ENCODE measurements at regions not wholly inside any gene's neighbourhood (a gene's known extent, or its start where the extent isn't known, plus 50 kb on each side); places are given as distances from the start of the nearest gene placed in this dataset.

- DNase-seq (ENCODE audit: low spot score): peak; percentile 42
- no peak for FAIRE-seq
These were observed 106.3 kb upstream of the SSBP2 start for GRCh38 chr5:81856948-81857928.

GRCh38 chr5:81855591-81855990 is 104.7 kb upstream of the SSBP2 start:
- no peak for FAIRE-seq
- no peak for DNase-seq (ENCODE audit: low spot score)

GRCh38 chr5:81854915-81855314 is 104.0 kb upstream of the SSBP2 start:
- DNase-seq (ENCODE audit: low spot score) (no peak), FAIRE-seq (no peak)

- FAIRE-seq: no peak
- DNase-seq (ENCODE audit: low spot score): no peak
These were observed 103.6 kb upstream of the SSBP2 start for GRCh38 chr5:81854485-81854884.

- no peak for DNase-seq (ENCODE audit: low spot score)
These were observed 102.1 kb upstream of the SSBP2 start for GRCh38 chr5:81853030-81853357.

GRCh38 chr5:81852291-81853029 is 101.6 kb upstream of the SSBP2 start:
- no peak for FAIRE-seq
- peak; percentile 21 for DNase-seq (ENCODE audit: low spot score)

More at GRCh38 chr5:81853030-81853357, 102.1 kb upstream of the SSBP2 start:
- no peak for FAIRE-seq

- DNase-seq (ENCODE audit: low spot score) (peak; percentile 93), FAIRE-seq (peak; percentile 66)
These were observed 100.7 kb upstream of the SSBP2 start for GRCh38 chr5:81851481-81852178.

GRCh38 chr5:81850501-81851357 is 99.8 kb upstream of the SSBP2 start:
- FAIRE-seq (no peak), DNase-seq (ENCODE audit: low spot score) (no peak)

GRCh38 chr5:81849770-81850367 is 99.0 kb upstream of the SSBP2 start:
- FAIRE-seq (no peak), DNase-seq (ENCODE audit: low spot score) (no peak)

- DNase-seq (ENCODE audit: low spot score) (no peak), FAIRE-seq (no peak)
These were observed 97.5 kb upstream of the SSBP2 start for GRCh38 chr5:81848362-81848880.

- no peak for FAIRE-seq
- DNase-seq (ENCODE audit: low spot score): no peak
These were observed 95.4 kb upstream of the SSBP2 start for GRCh38 chr5:81846301-81846700.

- DNase-seq (ENCODE audit: low spot score) (no peak), FAIRE-seq (no peak)
These were observed 92.9 kb upstream of the SSBP2 start for GRCh38 chr5:81843845-81844244.

- no peak for FAIRE-seq
- no peak for DNase-seq (ENCODE audit: low spot score)
These were observed 92.0 kb upstream of the SSBP2 start for GRCh38 chr5:81842795-81843398.

GRCh38 chr5:81839034-81839433 is 88.1 kb upstream of the SSBP2 start:
- DNase-seq (ENCODE audit: low spot score) (no peak), FAIRE-seq (no peak)

GRCh38 chr5:81838307-81838906 is 87.5 kb upstream of the SSBP2 start:
- DNase-seq (ENCODE audit: low spot score) (no peak), FAIRE-seq (no peak)

- DNase-seq (ENCODE audit: low spot score) (no peak), FAIRE-seq (no peak)
These were observed 86.9 kb upstream of the SSBP2 start for GRCh38 chr5:81837667-81838306.

- no peak for FAIRE-seq
- no peak for DNase-seq (ENCODE audit: low spot score)
These were observed 85.0 kb upstream of the SSBP2 start for GRCh38 chr5:81835814-81836367.

- no peak for FAIRE-seq
These were observed 83.2 kb upstream of the SSBP2 start for GRCh38 chr5:81834021-81834660.

More at GRCh38 chr5:81834021-81834660, 83.2 kb upstream of the SSBP2 start:
- no peak for DNase-seq (ENCODE audit: low spot score)

All from urothelium cell line (cell line).